Esophagus muscularis mucosa (tissue), 4 donors: ENCODE measurements at regions not wholly inside any gene's neighbourhood (a gene's known extent, or its start where the extent isn't known, plus 50 kb on each side); places are given as distances from the start of the nearest gene placed in this dataset.

Experiments used
- CTCF ChIP-seq, 3 experiments: fragments of 200-600 bp in 2 of 3; fragments of 450-650 bp in 1 of 3; sonication (generic) in 2 of 3; IDR thresholded peaks; one replicate each; pipeline ENCODE4 v1.5.1; 2017 to 2019; ENCODE audit warnings: antibody characterized with exemption in 3 of 3, mild to moderate bottlenecking in 2 of 3, moderate library complexity in 1 of 3
- EP300 ChIP-seq: sonication (generic); formaldehyde crosslinking; IDR thresholded peaks from one replicate; pipeline ENCODE4 v1.6.1; 2017; ENCODE audit warnings: antibody characterized with exemption
- POLR2AphosphoS5 ChIP-seq, 2 donors: sonication (generic); formaldehyde crosslinking; IDR thresholded peaks; one replicate each; pipeline ENCODE4 v1.6.1; 2017; ENCODE audit warnings: antibody characterized with exemption in 2 of 2

GRCh38 chr12:116339800-116340371 is 62.4 kb upstream of the MED13L start:
- TF ChIP-seq CTCF (IDR thresholded peaks at IDR 0.05) (no peak), EP300 (no peak), POLR2AphosphoS5 (IDR thresholded peaks at IDR 0.05) (no peak)
